Right lobe of liver (tissue), 4 donors: ENCODE measurements at regions not wholly inside any gene's neighbourhood (a gene's known extent, or its start where the extent isn't known, plus 50 kb on each side); places are given as distances from the start of the nearest gene placed in this dataset.

Experiments used
- POLR2A ChIP-seq: fragments of 450-650 bp; IDR thresholded peaks from one replicate; pipeline ENCODE4 v1.6.1; 2017; ENCODE audit warnings: antibody characterized with exemption, mild to moderate bottlenecking
- TF ChIP-seq, protein P1 (sequence below), 4 donors: fragments of 200-600 bp in 3 of 4; fragments of 450-650 bp in 1 of 4; IDR thresholded peaks; one replicate each; pipeline versions ENCODE4 v1.5.1 to v1.8.0; 2016 to 2022; ENCODE audit warnings: antibody characterized with exemption in 4 of 4, mild to moderate bottlenecking in 2 of 4
- donor health status: DM: no; HTN: no; CAD: no.
- donor health status: DM: no; HTN: no; CAD: no.
- donor health status: DM: no; HTN: yes; CAD: no.

DNA sequence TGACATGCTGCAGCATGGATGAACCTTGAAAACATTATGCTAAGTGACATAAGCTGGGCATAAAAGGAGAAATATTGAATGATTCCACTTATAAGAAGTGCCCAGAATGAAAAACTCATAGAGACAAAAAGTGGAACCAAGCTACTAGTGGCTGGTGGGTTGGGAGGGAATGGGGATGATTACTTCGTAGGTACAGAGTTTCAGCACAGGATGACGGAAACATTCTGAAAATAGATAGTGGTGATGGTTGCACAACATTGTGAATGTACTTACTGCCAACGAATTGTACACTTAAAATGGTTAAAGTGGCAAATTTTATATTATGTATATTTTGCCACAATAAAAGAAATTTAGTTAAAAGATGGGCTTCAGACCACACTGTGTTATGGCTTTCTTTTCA lies 93.6 kb downstream of the RPLP1 start:
- TF ChIP-seq, protein P1, sequence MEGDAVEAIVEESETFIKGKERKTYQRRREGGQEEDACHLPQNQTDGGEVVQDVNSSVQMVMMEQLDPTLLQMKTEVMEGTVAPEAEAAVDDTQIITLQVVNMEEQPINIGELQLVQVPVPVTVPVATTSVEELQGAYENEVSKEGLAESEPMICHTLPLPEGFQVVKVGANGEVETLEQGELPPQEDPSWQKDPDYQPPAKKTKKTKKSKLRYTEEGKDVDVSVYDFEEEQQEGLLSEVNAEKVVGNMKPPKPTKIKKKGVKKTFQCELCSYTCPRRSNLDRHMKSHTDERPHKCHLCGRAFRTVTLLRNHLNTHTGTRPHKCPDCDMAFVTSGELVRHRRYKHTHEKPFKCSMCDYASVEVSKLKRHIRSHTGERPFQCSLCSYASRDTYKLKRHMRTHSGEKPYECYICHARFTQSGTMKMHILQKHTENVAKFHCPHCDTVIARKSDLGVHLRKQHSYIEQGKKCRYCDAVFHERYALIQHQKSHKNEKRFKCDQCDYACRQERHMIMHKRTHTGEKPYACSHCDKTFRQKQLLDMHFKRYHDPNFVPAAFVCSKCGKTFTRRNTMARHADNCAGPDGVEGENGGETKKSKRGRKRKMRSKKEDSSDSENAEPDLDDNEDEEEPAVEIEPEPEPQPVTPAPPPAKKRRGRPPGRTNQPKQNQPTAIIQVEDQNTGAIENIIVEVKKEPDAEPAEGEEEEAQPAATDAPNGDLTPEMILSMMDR (IDR thresholded peaks at IDR 0.05) = no peak
- no peak for TF ChIP-seq POLR2A
